SH-SY5Y (cell line): ENCODE measurements at regions not wholly inside any gene's neighbourhood (a gene's known extent, or its start where the extent isn't known, plus 50 kb on each side); places are given as distances from the start of the nearest gene placed in this dataset.

Source experiments
- GATA2 ChIP-seq: IDR thresholded peaks from 2 replicates; pipeline ENCODE4 v1.6.1; 2011; ENCODE audit warnings: mild to moderate bottlenecking, low read depth, low read length
- GATA3 ChIP-seq: IDR thresholded peaks from 2 replicates; pipeline ENCODE4 v1.6.1; 2011; ENCODE audit warnings: low read depth, mild to moderate bottlenecking, low read length, moderate library complexity

- no peak for TF ChIP-seq GATA3
- no peak for TF ChIP-seq GATA2
These were observed 127.6 kb downstream of the MAP3K7 start for GRCh38 chr6:90459225-90459758.
